ENCODE measurements at regions not wholly inside any gene's neighbourhood (a gene's known extent, or its start where the extent isn't known, plus 50 kb on each side); places are given as distances from the start of the nearest gene placed in this dataset.

GRCh38 chr22:47257566-47257965, 495.1 kb downstream of the TBC1D22A start:
- ATAC-seq (replicated peaks), result no peak

GRCh38 chr22:47251911-47252310, 489.5 kb downstream of the TBC1D22A start:
- Mint-ChIP-seq H3K4me3 (no peak overlapping the region), H3K9me3 (peaks cover 7 to 9% of the 10 kb centered on the region in 2 donors), H3K4me1 (no peaks in the 10 kb centered on the region), H3K36me3 (peaks cover 3 to 4% of the 10 kb centered on the region in 2 donors), H3K27ac (no peak overlapping the region), H3K27me3 (peaks cover 35 to 41% of the 10 kb centered on the region in 2 donors)
- ATAC-seq (replicated peaks) (no peak), DNase-seq (no peak)

More at GRCh38 chr22:47257566-47257965, 495.1 kb downstream of the TBC1D22A start:
- Mint-ChIP-seq H3K9me3 (peaks cover 0 to 1% of the 10 kb centered on the region in 2 donors), H3K27ac (no peak overlapping the region), H3K27me3 (peaks cover 12 to 19% of the 10 kb centered on the region in 2 donors), H3K4me1 (no peaks in the 10 kb centered on the region), H3K4me3 (no peak overlapping the region), H3K36me3 (no peaks in the 10 kb centered on the region)
- no peak for DNase-seq

- H3K27me3 Mint-ChIP-seq, result peaks cover 42 to 44% of the 10 kb centered on the region in 2 donors
- DNase-seq, result no peak
- H3K9me3 Mint-ChIP-seq, result peaks cover 7 to 9% of the 10 kb centered on the region in 2 donors
- H3K4me3 Mint-ChIP-seq, result no peak overlapping the region
- no peak overlapping the region for H3K27ac Mint-ChIP-seq
- no peak for ATAC-seq (replicated peaks)
- peaks cover 3 to 4% of the 10 kb centered on the region in 2 donors for H3K36me3 Mint-ChIP-seq
- H3K4me1 Mint-ChIP-seq, result no peaks in the 10 kb centered on the region
Observed at GRCh38 chr22:47250995-47251765, 488.7 kb downstream of the TBC1D22A start.

- H3K9me3 Mint-ChIP-seq, result peaks cover 7 to 9% of the 10 kb centered on the region in 2 donors
- ATAC-seq (replicated peaks) (no peak), DNase-seq (no peak)
- no peaks in the 10 kb centered on the region for H3K4me1 Mint-ChIP-seq
- H3K27ac Mint-ChIP-seq, result no peak overlapping the region
- H3K27me3 Mint-ChIP-seq, result peaks cover 48 to 57% of the 10 kb centered on the region in 2 donors
- peaks cover 3 to 4% of the 10 kb centered on the region in 2 donors for H3K36me3 Mint-ChIP-seq
- no peak overlapping the region for H3K4me3 Mint-ChIP-seq
Observed at GRCh38 chr22:47249370-47249928, 487.0 kb downstream of the TBC1D22A start.

GRCh38 chr22:47248925-47249324, 486.5 kb downstream of the TBC1D22A start:
- H3K4me3 Mint-ChIP-seq, result no peak overlapping the region
- ATAC-seq (replicated peaks), result no peak
- H3K36me3 Mint-ChIP-seq, result peaks cover 3 to 4% of the 10 kb centered on the region in 2 donors
- peaks cover 51 to 62% of the 10 kb centered on the region in 2 donors for H3K27me3 Mint-ChIP-seq
- H3K27ac Mint-ChIP-seq, result no peak overlapping the region
- H3K4me1 Mint-ChIP-seq, result no peaks in the 10 kb centered on the region
- peaks cover 7 to 12% of the 10 kb centered on the region in 2 donors for H3K9me3 Mint-ChIP-seq
- DNase-seq, result no peak

- Mint-ChIP-seq H3K36me3 (peaks cover 4 to 5% of the 10 kb centered on the region in 2 donors), H3K4me3 (no peak overlapping the region), H3K9me3 (peaks cover 8 to 15% of the 10 kb centered on the region in 2 donors), H3K4me1 (no peaks in the 10 kb centered on the region), H3K27me3 (peaks cover 54 to 62% of the 10 kb centered on the region in 2 donors), H3K27ac (no peak overlapping the region)
- ATAC-seq (replicated peaks), result no peak
- no peak for DNase-seq
Observed at GRCh38 chr22:47247579-47248240, 485.3 kb downstream of the TBC1D22A start.

GRCh38 chr22:47245786-47246185, 483.3 kb downstream of the TBC1D22A start:
- Mint-ChIP-seq H3K27me3 (peaks cover 48 to 52% of the 10 kb centered on the region in 2 donors), H3K27ac (no peak overlapping the region), H3K9me3 (peaks cover 10 to 15% of the 10 kb centered on the region in 2 donors), H3K4me1 (no peaks in the 10 kb centered on the region), H3K4me3 (no peak overlapping the region), H3K36me3 (peaks cover 4 to 5% of the 10 kb centered on the region in 2 donors)
- ATAC-seq (replicated peaks) (no peak), DNase-seq (no peak)

- DNase-seq (no peak), ATAC-seq (replicated peaks) (no peak)
- Mint-ChIP-seq H3K9me3 (peaks cover 10 to 15% of the 10 kb centered on the region in 2 donors), H3K36me3 (peaks cover 4 to 5% of the 10 kb centered on the region in 2 donors), H3K27me3 (peaks cover 43 to 49% of the 10 kb centered on the region in 2 donors), H3K27ac (no peak overlapping the region), H3K4me3 (no peak overlapping the region), H3K4me1 (no peaks in the 10 kb centered on the region)
Observed at GRCh38 chr22:47245286-47245685, 482.8 kb downstream of the TBC1D22A start.

GRCh38 chr22:47240116-47240515, 477.7 kb downstream of the TBC1D22A start:
- no peak for ATAC-seq (replicated peaks)
- Mint-ChIP-seq H3K4me3 (no peak overlapping the region), H3K27me3 (peaks cover 12 to 26% of the 10 kb centered on the region in 2 donors), H3K27ac (no peak overlapping the region), H3K36me3 (peaks cover 0 to 2% of the 10 kb centered on the region in 2 donors), H3K4me1 (no peaks in the 10 kb centered on the region), H3K9me3 (peaks cover 3 to 6% of the 10 kb centered on the region in 2 donors)
- no peak for DNase-seq

- peaks cover 5 to 20% of the 10 kb centered on the region in 2 donors for H3K27me3 Mint-ChIP-seq
- H3K4me3 Mint-ChIP-seq, result no peak overlapping the region
- ATAC-seq (replicated peaks), result no peak
- H3K9me3 Mint-ChIP-seq, result peaks cover 3 to 6% of the 10 kb centered on the region in 2 donors
- H3K27ac Mint-ChIP-seq, result no peak overlapping the region
- H3K36me3 Mint-ChIP-seq, result peaks cover 0 to 2% of the 10 kb centered on the region in 2 donors
- DNase-seq, result no peak
- no peaks in the 10 kb centered on the region for H3K4me1 Mint-ChIP-seq
Observed at GRCh38 chr22:47239474-47239860, 477.0 kb downstream of the TBC1D22A start.

- ATAC-seq (replicated peaks), result no peak
- Mint-ChIP-seq H3K27ac (no peak overlapping the region), H3K9me3 (peaks cover 4% of the 10 kb centered on the region in 2 donors), H3K36me3 (peaks cover 0 to 2% of the 10 kb centered on the region in 2 donors), H3K27me3 (peaks cover 0 to 17% of the 10 kb centered on the region in 2 donors), H3K4me1 (no peaks in the 10 kb centered on the region), H3K4me3 (no peak overlapping the region)
- no peak for DNase-seq
Observed at GRCh38 chr22:47238690-47239473, 476.4 kb downstream of the TBC1D22A start.

GRCh38 chr22:47237890-47238480, 475.5 kb downstream of the TBC1D22A start:
- ATAC-seq (replicated peaks) (no peak), DNase-seq (no peak)
- no peak overlapping the region for H3K27ac Mint-ChIP-seq
- H3K4me3 Mint-ChIP-seq, result no peak overlapping the region
- peaks cover 9 to 10% of the 10 kb centered on the region in 2 donors for H3K9me3 Mint-ChIP-seq
- no peaks in the 10 kb centered on the region for H3K4me1 Mint-ChIP-seq
- H3K27me3 Mint-ChIP-seq, result peaks cover 0 to 19% of the 10 kb centered on the region in 2 donors
- peaks cover under 1 to 5% of the 10 kb centered on the region in 2 donors for H3K36me3 Mint-ChIP-seq

- Mint-ChIP-seq H3K4me3 (no peak overlapping the region), H3K36me3 (peaks cover 0 to 5% of the 10 kb centered on the region in 2 donors), H3K27me3 (peaks cover 0 to 21% of the 10 kb centered on the region in 2 donors), H3K27ac (no peak overlapping the region), H3K4me1 (no peaks in the 10 kb centered on the region), H3K9me3 (peaks cover 9 to 13% of the 10 kb centered on the region in 2 donors)
- ATAC-seq (replicated peaks) (no peak), DNase-seq (no peak)
Observed at GRCh38 chr22:47236718-47237117, 474.3 kb downstream of the TBC1D22A start.
